ENCODE measurements at regions not wholly inside any gene's neighbourhood (a gene's known extent, or its start where the extent isn't known, plus 50 kb on each side); places are given as distances from the start of the nearest gene placed in this dataset.

DNA sequence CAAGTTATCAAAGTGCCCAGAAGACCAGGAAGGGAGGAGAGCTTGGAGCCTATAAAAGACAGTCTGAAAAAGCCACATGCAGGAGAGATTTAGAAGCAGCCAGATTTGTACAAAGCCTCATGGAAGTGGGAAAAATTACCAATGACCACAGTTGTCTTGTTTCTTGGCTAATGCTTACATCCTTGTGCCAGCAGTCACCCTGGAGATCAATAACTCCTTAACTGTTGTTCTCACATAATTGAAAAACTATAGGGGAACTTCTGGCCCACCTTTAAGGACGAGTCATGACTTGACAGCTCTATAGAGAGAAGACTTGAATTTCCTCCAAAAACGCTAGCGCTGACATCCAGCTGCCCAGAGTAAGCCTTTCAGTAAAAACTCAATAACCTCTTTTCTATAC, 313.1 kb downstream of the GALC start:
- no peak for ATAC-seq (ENCODE audit: low read depth)
- TF ChIP-seq, protein P1, sequence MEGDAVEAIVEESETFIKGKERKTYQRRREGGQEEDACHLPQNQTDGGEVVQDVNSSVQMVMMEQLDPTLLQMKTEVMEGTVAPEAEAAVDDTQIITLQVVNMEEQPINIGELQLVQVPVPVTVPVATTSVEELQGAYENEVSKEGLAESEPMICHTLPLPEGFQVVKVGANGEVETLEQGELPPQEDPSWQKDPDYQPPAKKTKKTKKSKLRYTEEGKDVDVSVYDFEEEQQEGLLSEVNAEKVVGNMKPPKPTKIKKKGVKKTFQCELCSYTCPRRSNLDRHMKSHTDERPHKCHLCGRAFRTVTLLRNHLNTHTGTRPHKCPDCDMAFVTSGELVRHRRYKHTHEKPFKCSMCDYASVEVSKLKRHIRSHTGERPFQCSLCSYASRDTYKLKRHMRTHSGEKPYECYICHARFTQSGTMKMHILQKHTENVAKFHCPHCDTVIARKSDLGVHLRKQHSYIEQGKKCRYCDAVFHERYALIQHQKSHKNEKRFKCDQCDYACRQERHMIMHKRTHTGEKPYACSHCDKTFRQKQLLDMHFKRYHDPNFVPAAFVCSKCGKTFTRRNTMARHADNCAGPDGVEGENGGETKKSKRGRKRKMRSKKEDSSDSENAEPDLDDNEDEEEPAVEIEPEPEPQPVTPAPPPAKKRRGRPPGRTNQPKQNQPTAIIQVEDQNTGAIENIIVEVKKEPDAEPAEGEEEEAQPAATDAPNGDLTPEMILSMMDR (IDR thresholded peaks at IDR 0.05), result no peak
- ChIA-PET POLR2A (no interaction called here), CTCF (no interaction called here)
- no peak overlapping the region for H3K4me3 Mint-ChIP-seq
- no peak for DNase-seq
- H3K4me1 Mint-ChIP-seq, result no peaks in the 10 kb centered on the region
- H3K27me3 Mint-ChIP-seq, result no peaks in the 10 kb centered on the region
- peaks cover 3% of the 10 kb centered on the region for H3K9me3 Mint-ChIP-seq
- H3K27ac Mint-ChIP-seq, result no peak overlapping the region
- no peaks in the 10 kb centered on the region for H3K36me3 Mint-ChIP-seq (ENCODE audit: low read depth)
- intact Hi-C loops (cut with micrococcal nuclease), result no loop called here

DNA sequence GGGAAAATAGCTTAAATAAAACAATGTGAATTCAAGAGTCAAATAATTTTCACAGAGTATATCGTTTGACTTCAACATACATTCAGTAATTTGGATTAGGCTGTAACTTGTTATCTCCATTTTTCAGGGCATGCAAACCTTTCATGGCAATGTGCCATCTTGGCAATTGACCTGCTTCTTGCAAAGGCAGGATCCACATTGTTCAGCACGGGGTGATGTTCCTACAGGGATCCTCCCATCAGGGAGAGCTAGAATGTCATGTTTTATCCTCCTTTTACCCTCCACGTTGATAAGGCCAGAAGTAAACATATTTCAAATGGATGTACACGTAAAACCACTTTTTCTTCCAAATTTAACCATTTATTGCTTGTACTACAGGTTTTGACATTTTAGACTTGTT, 314.4 kb downstream of the GALC start:
- CTCF ChIA-PET, result no interaction called here
- POLR2A ChIA-PET, result no interaction called here
- ATAC-seq (ENCODE audit: low read depth) (no peak), DNase-seq (no peak)
- H3K4me3 Mint-ChIP-seq, result no peak overlapping the region
- no peaks in the 10 kb centered on the region for H3K27me3 Mint-ChIP-seq
- H3K9me3 Mint-ChIP-seq, result peaks cover 9% of the 10 kb centered on the region
- H3K27ac Mint-ChIP-seq, result no peak overlapping the region
- intact Hi-C loops (cut with micrococcal nuclease), result no loop called here
- no peaks in the 10 kb centered on the region for H3K4me1 Mint-ChIP-seq
- no peaks in the 10 kb centered on the region for H3K36me3 Mint-ChIP-seq (ENCODE audit: low read depth)
- TF ChIP-seq, protein P1 (IDR thresholded peaks at IDR 0.05), result no peak

- no peak for DNase-seq
- CTCF ChIA-PET, result no interaction called here
- POLR2A ChIA-PET, result no interaction called here
- Mint-ChIP-seq H3K27ac (no peak overlapping the region), H3K4me1 (no peaks in the 10 kb centered on the region), H3K36me3 (ENCODE audit: low read depth) (no peaks in the 10 kb centered on the region), H3K27me3 (no peaks in the 10 kb centered on the region), H3K9me3 (peaks cover 9% of the 10 kb centered on the region), H3K4me3 (no peak overlapping the region)
- TF ChIP-seq, protein P1 (IDR thresholded peaks at IDR 0.05), result no peak
- no peak for ATAC-seq (ENCODE audit: low read depth)
- intact Hi-C loops (cut with micrococcal nuclease), result no loop called here
Observed at GRCh38 chr14:87676814-87677437, 316.1 kb downstream of the GALC start.

- H3K4me3 Mint-ChIP-seq, result no peak overlapping the region
- H3K4me1 Mint-ChIP-seq, result no peaks in the 10 kb centered on the region
- H3K27me3 Mint-ChIP-seq, result no peaks in the 10 kb centered on the region
- CTCF ChIA-PET, result no interaction called here
- ATAC-seq (ENCODE audit: low read depth) (no peak), DNase-seq (no peak)
- peaks cover 10% of the 10 kb centered on the region for H3K9me3 Mint-ChIP-seq
- POLR2A ChIA-PET, result no interaction called here
- H3K36me3 Mint-ChIP-seq (ENCODE audit: low read depth), result no peaks in the 10 kb centered on the region
- TF ChIP-seq, protein P1 (IDR thresholded peaks at IDR 0.05), result no peak
- intact Hi-C loops (cut with micrococcal nuclease), result no loop called here
- no peak overlapping the region for H3K27ac Mint-ChIP-seq
Observed at GRCh38 chr14:87667659-87668058, 325.3 kb downstream of the GALC start.

- intact Hi-C loops (cut with micrococcal nuclease), result no loop called here
- no peaks in the 10 kb centered on the region for H3K36me3 Mint-ChIP-seq (ENCODE audit: low read depth)
- CTCF ChIA-PET, result no interaction called here
- H3K27me3 Mint-ChIP-seq, result no peaks in the 10 kb centered on the region
- no peak for DNase-seq
- no peaks in the 10 kb centered on the region for H3K9me3 Mint-ChIP-seq
- TF ChIP-seq, protein P1 (IDR thresholded peaks at IDR 0.05), result no peak
- POLR2A ChIA-PET, result no interaction called here
- no peak for ATAC-seq (ENCODE audit: low read depth)
- no peaks in the 10 kb centered on the region for H3K4me1 Mint-ChIP-seq
- H3K4me3 Mint-ChIP-seq, result no peak overlapping the region
- no peak overlapping the region for H3K27ac Mint-ChIP-seq
Observed at GRCh38 chr14:87656315-87656714, 336.7 kb downstream of the GALC start.
